ENCODE measurements at regions not wholly inside any gene's neighbourhood (a gene's known extent, or its start where the extent isn't known, plus 50 kb on each side); places are given as distances from the start of the nearest gene placed in this dataset.

DNA sequence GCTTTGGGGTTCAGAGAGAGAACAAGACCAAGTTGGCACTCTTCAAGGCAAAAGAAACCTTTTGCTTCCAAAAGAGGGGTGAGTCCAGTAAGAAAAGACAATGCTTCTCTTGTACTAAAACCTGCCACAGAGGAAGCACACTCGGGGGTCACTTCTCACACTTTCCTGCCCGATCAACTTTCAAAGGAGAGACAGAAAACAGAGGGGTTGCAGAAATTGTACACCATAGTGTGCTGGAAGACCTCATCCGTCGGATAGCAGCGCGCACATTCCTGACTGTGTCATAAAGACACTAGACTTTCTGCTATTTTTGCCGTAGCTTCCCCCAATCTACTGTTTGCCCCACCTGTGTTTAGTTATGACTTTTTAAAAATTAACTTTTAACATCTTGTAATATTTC, 66.9 kb downstream of the OR2K2 start:
- H3K79me2 ChIP-seq (ENCODE audit: control insufficient read depth, insufficient read depth, low read length): no peaks in the 10 kb centered on the region
- H3K27me3 ChIP-seq (ENCODE audit: control insufficient read depth in 2 of 2, insufficient read depth in 2 of 2, low read length in 2 of 2): no peaks in the 10 kb centered on the region
- no peak overlapping the region for H3K9ac ChIP-seq (replicated peaks; ENCODE audit: extremely low read depth, insufficient read depth, low read length)
- no peak overlapping the region for H3K27ac ChIP-seq (ENCODE audit: insufficient read depth, low read depth, low read length)
- H4K20me1 ChIP-seq (replicated peaks; ENCODE audit: control insufficient read depth, extremely low read depth, insufficient read depth, low read length): no peaks in the 10 kb centered on the region
- H3K9me1 ChIP-seq (replicated peaks; ENCODE audit: control insufficient read depth, extremely low read depth, insufficient read depth, low read length): no peaks in the 10 kb centered on the region
- H3K9me3 ChIP-seq (replicated peaks; ENCODE audit: control insufficient read depth, insufficient read depth, low read length): no peaks in the 10 kb centered on the region
- FAIRE-seq: no peak
- DNase-seq (ENCODE audit: low read depth, low spot score): no peak
- no peak overlapping the region for H2AFZ ChIP-seq (ENCODE audit: low read depth, low read length)
- ChIA-PET CTCF (no interaction called here), POLR2A (no interaction called here)
- dilution Hi-C loops (cut with MboI; ENCODE audit: extremely low pct_ligation_motif_present, low sequenced_read_pairs): no loop called here
- no peaks in the 10 kb centered on the region for H3K4me1 ChIP-seq (ENCODE audit: control insufficient read depth, extremely low read depth, insufficient read depth, low read length)
- no TSS peak for BruUV-seq (replicated peaks)
- H3K36me3 ChIP-seq (ENCODE audit: control insufficient read depth in 2 of 2, extremely low read depth in 1 of 2, insufficient read depth in 2 of 2, low read length in 2 of 2): no peaks in the 10 kb centered on the region
- no peak overlapping the region for H3K4me2 ChIP-seq (ENCODE audit: insufficient read depth, low read length)
- intact Hi-C loops (cut with micrococcal nuclease): no loop called here
- no peak overlapping the region for H3K4me3 ChIP-seq (replicated peaks in 1 of 3; ENCODE audit: insufficient read depth in 1 of 3, low read depth in 1 of 3, low read length in 3 of 3)
- no peak for TF ChIP-seq MYC (IDR thresholded peaks at IDR 0.05; ENCODE audit: low read depth, low read length)

DNA sequence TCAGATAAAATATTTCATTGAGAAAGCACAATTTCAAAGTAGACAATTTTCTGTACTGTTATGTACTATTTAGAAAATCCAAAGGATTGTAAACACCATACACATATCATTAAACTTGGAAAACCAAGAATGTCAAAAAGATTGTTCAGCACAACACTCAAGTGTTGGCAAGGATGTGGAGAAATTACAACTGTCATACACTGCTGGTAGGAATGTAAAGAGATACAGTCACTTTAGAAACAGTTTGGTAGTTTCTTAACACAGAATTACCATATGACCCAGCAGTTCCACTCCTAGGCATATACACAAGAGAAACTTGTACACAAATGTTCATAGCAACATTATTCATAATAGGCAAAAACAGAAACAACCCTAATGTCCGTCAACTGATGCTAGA, 71.2 kb downstream of the OR2K2 start:
- intact Hi-C loops (cut with micrococcal nuclease) (no loop called here), dilution Hi-C loops (cut with MboI; ENCODE audit: extremely low pct_ligation_motif_present, low sequenced_read_pairs) (no loop called here)
- Histone ChIP-seq H3K9me3 (replicated peaks; ENCODE audit: control insufficient read depth, insufficient read depth, low read length) (no peaks in the 10 kb centered on the region), H3K36me3 (ENCODE audit: control insufficient read depth in 2 of 2, extremely low read depth in 1 of 2, insufficient read depth in 2 of 2, low read length in 2 of 2) (no peaks in the 10 kb centered on the region), H2AFZ (ENCODE audit: low read depth, low read length) (no peak overlapping the region), H3K79me2 (ENCODE audit: control insufficient read depth, insufficient read depth, low read length) (no peaks in the 10 kb centered on the region), H3K4me3 (replicated peaks in 1 of 3; ENCODE audit: insufficient read depth in 1 of 3, low read depth in 1 of 3, low read length in 3 of 3) (no peak overlapping the region), H3K4me2 (ENCODE audit: insufficient read depth, low read length) (no peak overlapping the region), H3K9me1 (replicated peaks; ENCODE audit: control insufficient read depth, extremely low read depth, insufficient read depth, low read length) (no peaks in the 10 kb centered on the region), H4K20me1 (replicated peaks; ENCODE audit: control insufficient read depth, extremely low read depth, insufficient read depth, low read length) (no peaks in the 10 kb centered on the region), H3K4me1 (ENCODE audit: control insufficient read depth, extremely low read depth, insufficient read depth, low read length) (no peaks in the 10 kb centered on the region), H3K27me3 (ENCODE audit: control insufficient read depth in 2 of 2, insufficient read depth in 2 of 2, low read length in 2 of 2) (no peaks in the 10 kb centered on the region), H3K9ac (replicated peaks; ENCODE audit: extremely low read depth, insufficient read depth, low read length) (no peak overlapping the region), H3K27ac (ENCODE audit: insufficient read depth, low read depth, low read length) (no peak overlapping the region)
- ChIA-PET CTCF (no interaction called here), POLR2A (no interaction called here)
- TF ChIP-seq POLR2AphosphoS5 (IDR thresholded peaks at IDR 0.05; ENCODE audit: insufficient read depth, low read depth, low read length) (no peak), GATA2 (IDR thresholded peaks at IDR 0.05; ENCODE audit: insufficient read depth, insufficient read length, low read depth, low read length) (no peak), FOS (IDR thresholded peaks at IDR 0.05; ENCODE audit: borderline replicate concordance, insufficient read depth, low read length) (no peak), POLR2A (IDR thresholded peaks at IDR 0.05; ENCODE audit: low read depth, low read length) (no peak), EZH2 (IDR thresholded peaks at IDR 0.05; ENCODE audit: borderline replicate concordance, low read depth, low read length, severe bottlenecking) (no peak), MYC (IDR thresholded peaks at IDR 0.05; ENCODE audit: low read depth, low read length) (no peak), JUN (IDR thresholded peaks at IDR 0.05; ENCODE audit: borderline replicate concordance, insufficient read depth, insufficient read length, low read depth) (no peak)
- TF ChIP-seq, protein P1, sequence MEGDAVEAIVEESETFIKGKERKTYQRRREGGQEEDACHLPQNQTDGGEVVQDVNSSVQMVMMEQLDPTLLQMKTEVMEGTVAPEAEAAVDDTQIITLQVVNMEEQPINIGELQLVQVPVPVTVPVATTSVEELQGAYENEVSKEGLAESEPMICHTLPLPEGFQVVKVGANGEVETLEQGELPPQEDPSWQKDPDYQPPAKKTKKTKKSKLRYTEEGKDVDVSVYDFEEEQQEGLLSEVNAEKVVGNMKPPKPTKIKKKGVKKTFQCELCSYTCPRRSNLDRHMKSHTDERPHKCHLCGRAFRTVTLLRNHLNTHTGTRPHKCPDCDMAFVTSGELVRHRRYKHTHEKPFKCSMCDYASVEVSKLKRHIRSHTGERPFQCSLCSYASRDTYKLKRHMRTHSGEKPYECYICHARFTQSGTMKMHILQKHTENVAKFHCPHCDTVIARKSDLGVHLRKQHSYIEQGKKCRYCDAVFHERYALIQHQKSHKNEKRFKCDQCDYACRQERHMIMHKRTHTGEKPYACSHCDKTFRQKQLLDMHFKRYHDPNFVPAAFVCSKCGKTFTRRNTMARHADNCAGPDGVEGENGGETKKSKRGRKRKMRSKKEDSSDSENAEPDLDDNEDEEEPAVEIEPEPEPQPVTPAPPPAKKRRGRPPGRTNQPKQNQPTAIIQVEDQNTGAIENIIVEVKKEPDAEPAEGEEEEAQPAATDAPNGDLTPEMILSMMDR (IDR thresholded peaks at IDR 0.05; ENCODE audit: extremely low read depth in 1 of 2, insufficient read depth in 1 of 2, low read depth in 1 of 2, low read length in 2 of 2): no peak
- TF ChIP-seq, protein P2, sequence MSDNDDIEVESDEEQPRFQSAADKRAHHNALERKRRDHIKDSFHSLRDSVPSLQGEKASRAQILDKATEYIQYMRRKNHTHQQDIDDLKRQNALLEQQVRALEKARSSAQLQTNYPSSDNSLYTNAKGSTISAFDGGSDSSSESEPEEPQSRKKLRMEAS (IDR thresholded peaks at IDR 0.05; ENCODE audit: insufficient read depth, insufficient read length): no peak
- DNase-seq (ENCODE audit: low read depth, low spot score) (no peak), FAIRE-seq (no peak)
- BruUV-seq (replicated peaks): no TSS peak

Data from endothelial cell of umbilical vein (primary cell).